ENCODE measurements at regions not wholly inside any gene's neighbourhood (a gene's known extent, or its start where the extent isn't known, plus 50 kb on each side); places are given as distances from the start of the nearest gene placed in this dataset.

GRCh38 chr9:82188817-82189216, 200.2 kb downstream of the SPATA31D1 start (continued):
- TF ChIP-seq ZNF148 (tag by site-specific recombination; IDR thresholded peaks at IDR 0.05; ENCODE audit: borderline replicate concordance) (no peak), ZNF184 (tag by site-specific recombination; IDR thresholded peaks at IDR 0.05) (no peak), ZNF23 (tag by site-specific recombination; IDR thresholded peaks at IDR 0.05; ENCODE audit: borderline replicate concordance) (no peak), HOXD13 (CRISPR knock-in tag; IDR thresholded peaks at IDR 0.05; ENCODE audit: borderline replicate concordance) (no peak), ZBTB6 (tag by site-specific recombination; IDR thresholded peaks at IDR 0.05) (no peak), SETDB1 (IDR thresholded peaks at IDR 0.05; ENCODE audit: insufficient read length, low read length) (no peak), ZIC2 (tag by site-specific recombination; IDR thresholded peaks at IDR 0.05) (no peak), KLF16 (tag by site-specific recombination; IDR thresholded peaks at IDR 0.05) (no peak), ZNF791 (tag by site-specific recombination; IDR thresholded peaks at IDR 0.05) (no peak), ZNF621 (tag by site-specific recombination; IDR thresholded peaks at IDR 0.05) (no peak), REPIN1 (tag by site-specific recombination; IDR thresholded peaks at IDR 0.05; ENCODE audit: low read depth) (no peak), ZNF223 (tag by site-specific recombination; IDR thresholded peaks at IDR 0.05) (no peak), ATF2 (tag by site-specific recombination; IDR thresholded peaks at IDR 0.05; ENCODE audit: low read depth) (no peak)

- Histone ChIP-seq H3K4me1 (ENCODE audit: control insufficient read depth, insufficient read depth, low read length) (no peaks in the 10 kb centered on the region), H3K27ac (ENCODE audit: extremely low read depth, low read depth, low read length) (no peak overlapping the region), H3K4me3 (ENCODE audit: low read depth, low read length) (no peak overlapping the region), H3K9me3 (ENCODE audit: control insufficient read depth, insufficient read depth, low read depth, low read length) (no peaks in the 10 kb centered on the region), H3K36me3 (ENCODE audit: control insufficient read depth in 2 of 2, insufficient read depth in 1 of 2, low read length in 2 of 2) (no peaks in the 10 kb centered on the region)
- no peak for TF ChIP-seq PRDM2 (tag by site-specific recombination; IDR thresholded peaks at IDR 0.05; ENCODE audit: borderline replicate concordance)
- no peak for TF ChIP-seq ZNF768 (tag by site-specific recombination; IDR thresholded peaks at IDR 0.05)
- no peak for TF ChIP-seq SALL2 (tag by site-specific recombination; IDR thresholded peaks at IDR 0.05; ENCODE audit: borderline replicate concordance)
- no peak for TF ChIP-seq ZNF157 (tag by site-specific recombination; IDR thresholded peaks at IDR 0.05)
- TF ChIP-seq ZNF184 (tag by site-specific recombination; IDR thresholded peaks at IDR 0.05): no peak
- no peak for TF ChIP-seq ZSCAN16 (tag by site-specific recombination; IDR thresholded peaks at IDR 0.05)
- ChIA-PET CTCF (no interaction called here), POLR2A (no interaction called here)
Measured at GRCh38 chr9:82191082-82191770, 202.7 kb downstream of the SPATA31D1 start.
